ENCODE measurements at regions not wholly inside any gene's neighbourhood (a gene's known extent, or its start where the extent isn't known, plus 50 kb on each side); places are given as distances from the start of the nearest gene placed in this dataset.
A peak's percentile ranks its signal among the peaks of the same experiment; 100 is the strongest.

DNA sequence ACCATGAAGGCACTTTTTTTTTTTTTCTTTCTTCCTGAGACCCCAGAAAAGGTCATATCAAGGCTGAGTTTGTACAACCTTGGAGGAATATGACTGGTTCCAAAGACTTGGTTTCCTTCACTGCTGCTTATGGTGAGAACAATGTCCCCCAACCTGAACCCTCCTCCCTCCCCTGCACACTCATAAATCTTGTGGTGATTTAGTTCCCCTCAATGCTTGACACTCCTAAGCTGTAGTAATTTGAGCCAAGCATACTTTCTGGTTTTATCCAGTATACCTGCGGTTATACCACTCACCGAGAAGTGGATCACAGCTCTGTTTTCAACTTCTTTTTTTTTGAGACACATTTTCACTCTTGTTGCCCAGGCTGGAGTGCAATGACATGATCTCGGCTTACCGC, 149.9 kb upstream of the KLF4 start:
- peak overlapping the region; percentile 86 for H3K9ac ChIP-seq (ENCODE audit: insufficient read depth, low read length, poor library complexity, severe bottlenecking)
- no peak overlapping the region for H2AFZ ChIP-seq (ENCODE audit: insufficient read depth, low read depth, low read length, poor library complexity, severe bottlenecking)
- no peaks in the 10 kb centered on the region for H3K79me2 ChIP-seq (ENCODE audit: insufficient read depth, low read length)
- no peak for DNase-seq
- Mint-ChIP-seq H3K4me3 (no peak overlapping the region), H3K9me3 (peaks cover 0 to 6% (median 0%) of the 10 kb centered on the region in 7 donors), H3K4me1 (peaks cover 59% of the 10 kb centered on the region), H3K27ac (peak overlapping the region; percentile 97 to 98 (median 98)), H3K36me3 (peaks cover 0 to 3% of the 10 kb centered on the region in 2 donors), H3K27me3 (ENCODE audit: low read depth in 3 of 3) (peaks cover 0 to 5% (median 1%) of the 10 kb centered on the region in 3 donors)
- no peak for TF ChIP-seq CTCF (IDR thresholded peaks at IDR 0.05)
- intact Hi-C loops (cut with micrococcal nuclease) = loop anchor here (5.0 to 10.0 kb wide), 3 partner anchors 95 to 152 kb away; partner anchors contain the start of gene KLF4 (in 1 of the 2)
- no peaks in the 10 kb centered on the region for H4K20me1 ChIP-seq (ENCODE audit: insufficient read depth, low read length)
- H3K4me2 ChIP-seq (replicated peaks; ENCODE audit: extremely low read depth, low read length, poor library complexity, severe bottlenecking) = peak overlapping the region; percentile 77
- H3K9me3 ChIP-seq (replicated peaks in 1 of 2; ENCODE audit: control insufficient read depth in 1 of 2, insufficient read depth in 1 of 2, low read length in 2 of 2) = no peaks in the 10 kb centered on the region
- no peak overlapping the region for H3K4me3 ChIP-seq (replicated peaks in 1 of 3; ENCODE audit: low read depth in 2 of 3, low read length in 3 of 3)
- H3K36me3 ChIP-seq (replicated peaks in 1 of 2; ENCODE audit: control insufficient read depth in 1 of 2, insufficient read depth in 2 of 2, low read length in 2 of 2) = no peaks in the 10 kb centered on the region
- H3K4me1 ChIP-seq (ENCODE audit: control insufficient read depth in 1 of 2, insufficient read depth in 2 of 2, low read length in 2 of 2) = peaks cover 40 to 49% of the 10 kb centered on the region in 2 donors
- H3K27ac ChIP-seq (ENCODE audit: low read depth in 1 of 2, low read length in 2 of 2) = peak overlapping the region in 1 of 2 donors; percentile 98
- no peaks in the 10 kb centered on the region for H3K27me3 ChIP-seq (ENCODE audit: control insufficient read depth in 2 of 2, insufficient read depth in 2 of 2, low read length in 2 of 2)
- WGBS (ENCODE audit: insufficient coverage) = 75% methylated on average over 4 of the region's 4 CpGs

GRCh38 chr9:107638521-107639310, 149.1 kb upstream of the KLF4 start:
- Histone ChIP-seq H3K4me3 (replicated peaks in 1 of 3; ENCODE audit: low read depth in 2 of 3, low read length in 3 of 3) (peak overlapping the region; percentile 47 to 74 (median 70)), H3K36me3 (replicated peaks in 1 of 2; ENCODE audit: control insufficient read depth in 1 of 2, insufficient read depth in 2 of 2, low read length in 2 of 2) (no peaks in the 10 kb centered on the region), H3K4me2 (replicated peaks; ENCODE audit: extremely low read depth, low read length, poor library complexity, severe bottlenecking) (peak overlapping the region; percentile 77), H3K79me2 (ENCODE audit: insufficient read depth, low read length) (no peaks in the 10 kb centered on the region), H3K4me1 (ENCODE audit: control insufficient read depth in 1 of 2, insufficient read depth in 2 of 2, low read length in 2 of 2) (peaks cover 35 to 42% of the 10 kb centered on the region in 2 donors), H3K9me3 (replicated peaks in 1 of 2; ENCODE audit: control insufficient read depth in 1 of 2, insufficient read depth in 1 of 2, low read length in 2 of 2) (no peaks in the 10 kb centered on the region), H3K9ac (ENCODE audit: insufficient read depth, low read length, poor library complexity, severe bottlenecking) (peak overlapping the region; percentile 86), H3K27ac (ENCODE audit: low read depth in 1 of 2, low read length in 2 of 2) (peak overlapping the region; percentile 98 to 99), H3K27me3 (ENCODE audit: control insufficient read depth in 2 of 2, insufficient read depth in 2 of 2, low read length in 2 of 2) (no peaks in the 10 kb centered on the region), H2AFZ (ENCODE audit: insufficient read depth, low read depth, low read length, poor library complexity, severe bottlenecking) (no peak overlapping the region), H4K20me1 (ENCODE audit: insufficient read depth, low read length) (no peaks in the 10 kb centered on the region)
- Mint-ChIP-seq H3K4me3 (peak overlapping the region; percentile 81 to 92), H3K4me1 (peaks cover 53% of the 10 kb centered on the region), H3K36me3 (peaks cover 0 to 3% of the 10 kb centered on the region in 2 donors), H3K9me3 (peaks cover 0 to 6% (median 0%) of the 10 kb centered on the region in 7 donors), H3K27ac (peak overlapping the region; percentile 97 to 98 (median 98)), H3K27me3 (ENCODE audit: low read depth in 3 of 3) (peaks cover 0 to 5% (median 1%) of the 10 kb centered on the region in 3 donors)
- DNase-seq = peak; percentile 86 to 93 (median 87)
- WGBS (ENCODE audit: insufficient coverage) = 0% methylated on average over 1 of the region's 7 CpGs
- no peak for TF ChIP-seq CTCF (IDR thresholded peaks at IDR 0.05)
- intact Hi-C loops (cut with micrococcal nuclease) = loop anchor here (5.0 to 10.0 kb wide), 3 partner anchors 94 to 151 kb away; partner anchors contain the start of gene KLF4 (in 1 of the 2)

All from CD14-positive monocyte (primary cell).